GM18907 (cell line): ENCODE measurements at regions not wholly inside any gene's neighbourhood (a gene's known extent, or its start where the extent isn't known, plus 50 kb on each side); places are given as distances from the start of the nearest gene placed in this dataset.

Experiments
- ATAC-seq: cut with Tn5 transposase; IDR thresholded peaks from one replicate; pipeline ENCODE4 v1.9.1; 2021; ENCODE audit warnings: mild to moderate bottlenecking, moderate library complexity; ENCODE audit not compliant: unreplicated experiment

DNA sequence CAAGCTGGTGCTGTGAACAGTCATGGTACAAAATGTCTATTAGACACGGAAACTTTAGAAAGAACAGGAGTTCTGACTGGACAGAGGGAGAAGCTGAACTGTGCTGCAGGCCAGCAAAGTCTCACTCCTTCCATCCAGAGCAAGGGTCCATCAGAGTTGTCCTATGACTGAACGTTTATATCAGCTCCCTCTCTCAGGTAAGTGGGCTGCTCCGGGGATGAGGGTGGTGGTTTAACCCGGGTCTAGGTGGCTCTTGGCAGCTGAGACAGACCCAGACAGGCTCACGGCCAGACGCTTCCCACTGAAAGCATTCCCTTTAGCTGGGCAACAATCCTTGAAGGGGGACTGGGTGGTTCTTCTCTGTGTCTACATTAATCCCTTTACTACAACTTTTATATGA lies 385.0 kb upstream of the SMIM31 start:
- ATAC-seq = no peak

GRCh38 chr4:164373021-164373420 lies 380.9 kb upstream of the SMIM31 start:
- ATAC-seq = no peak

DNA sequence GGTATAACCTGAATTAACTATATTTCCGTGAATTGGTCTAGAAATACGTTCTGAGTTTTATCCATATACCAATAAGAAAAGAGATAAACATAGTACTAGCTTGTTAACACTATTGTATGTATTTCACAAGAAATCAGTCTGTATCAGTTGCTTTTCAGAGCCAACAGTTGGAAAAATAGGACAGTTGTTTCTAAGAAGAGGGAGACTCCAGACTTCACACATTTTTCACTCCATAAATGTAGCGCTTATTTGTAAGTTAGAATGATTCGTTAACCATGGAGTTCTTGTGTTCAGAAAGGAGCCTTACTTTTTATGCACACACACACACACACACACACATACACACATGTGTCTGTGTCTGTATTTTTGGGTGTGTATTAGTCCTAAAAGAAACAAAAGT lies 376.7 kb upstream of the SMIM31 start:
- no peak for ATAC-seq

- no peak for ATAC-seq
Observed at GRCh38 chr4:164378361-164378760, 375.6 kb upstream of the SMIM31 start.

DNA sequence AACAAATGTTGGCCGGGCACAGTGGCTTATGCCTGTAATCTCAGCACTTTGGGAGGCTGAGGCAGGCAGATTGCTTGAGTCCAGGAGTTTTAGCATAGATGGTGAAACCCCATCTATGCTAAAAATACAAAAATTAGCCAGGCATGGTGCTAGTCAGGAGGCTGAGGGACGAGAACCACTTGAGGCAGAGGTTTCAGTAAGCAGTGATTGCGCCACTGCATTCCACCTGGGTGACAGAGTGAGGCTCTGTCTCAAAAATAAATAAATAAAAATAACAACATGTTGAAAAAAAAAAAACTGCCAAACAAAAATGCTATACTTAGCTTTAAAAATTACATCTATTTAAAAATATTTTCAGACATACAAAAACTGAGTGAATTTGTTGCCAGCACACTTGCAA lies 374.2 kb upstream of the SMIM31 start:
- ATAC-seq = no peak

DNA sequence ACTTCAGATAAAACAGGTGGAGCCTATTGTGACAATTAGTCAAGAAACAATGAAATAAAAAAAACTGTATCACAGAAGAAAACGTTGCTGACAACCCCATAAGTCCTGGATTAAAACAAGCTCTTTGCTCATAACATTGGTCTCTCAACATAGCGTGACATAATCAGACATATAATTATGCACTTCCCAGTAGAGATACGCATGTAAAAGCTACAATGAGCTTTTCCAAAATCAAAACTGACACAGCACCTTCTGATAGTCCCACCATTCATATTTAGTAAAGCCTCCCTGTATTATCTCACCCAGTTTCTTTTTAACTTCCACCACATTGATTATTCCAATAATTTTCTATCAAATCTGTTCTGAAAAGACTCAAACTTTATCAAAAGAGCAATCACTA lies 372.1 kb upstream of the SMIM31 start:
- no peak for ATAC-seq

- no peak for ATAC-seq
Observed at GRCh38 chr4:164383058-164383357, 370.9 kb upstream of the SMIM31 start.

- ATAC-seq = no peak
Observed at GRCh38 chr4:164383358-164384220, 370.3 kb upstream of the SMIM31 start.

- no peak for ATAC-seq
Observed at GRCh38 chr4:164384416-164384815, 369.5 kb upstream of the SMIM31 start.

- no peak for ATAC-seq
Observed at GRCh38 chr4:164396439-164396838, 357.5 kb upstream of the SMIM31 start.

DNA sequence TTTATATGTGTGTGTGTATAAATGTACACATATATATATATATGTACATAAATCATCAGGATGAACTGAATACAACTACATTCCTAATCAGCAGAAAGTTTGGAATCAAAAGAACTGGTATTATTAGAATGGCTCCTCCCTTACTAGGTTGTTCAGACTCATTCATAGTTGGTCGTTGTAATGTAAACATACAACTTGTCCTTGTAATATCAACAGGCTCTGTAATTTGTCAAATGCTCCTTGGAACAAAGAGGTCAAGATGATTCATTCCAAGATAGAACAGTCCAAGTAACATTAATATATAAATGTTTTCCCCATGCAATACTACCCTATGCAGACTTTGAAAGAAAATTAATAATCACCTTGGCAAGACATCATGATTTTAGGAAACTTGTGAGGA lies 351.4 kb upstream of the SMIM31 start:
- no peak for ATAC-seq

DNA sequence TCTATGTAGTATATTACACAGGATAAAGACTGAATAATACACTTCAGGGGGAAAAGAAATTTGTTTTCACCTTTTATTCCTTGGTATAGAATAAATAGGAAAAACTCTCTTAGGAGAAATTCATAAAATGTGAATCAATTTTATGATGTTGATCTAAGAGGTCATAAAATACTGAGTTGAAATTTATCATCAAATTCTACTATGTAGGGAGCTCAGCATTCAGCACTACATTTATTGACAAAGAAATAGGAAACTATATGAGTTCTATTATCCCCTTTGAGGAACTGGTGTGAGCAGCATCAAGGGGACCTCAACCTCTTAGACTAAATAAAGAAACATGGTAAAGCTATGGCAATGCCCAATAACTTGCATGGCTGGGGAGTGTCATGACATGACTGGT lies 348.2 kb upstream of the SMIM31 start:
- ATAC-seq = no peak

DNA sequence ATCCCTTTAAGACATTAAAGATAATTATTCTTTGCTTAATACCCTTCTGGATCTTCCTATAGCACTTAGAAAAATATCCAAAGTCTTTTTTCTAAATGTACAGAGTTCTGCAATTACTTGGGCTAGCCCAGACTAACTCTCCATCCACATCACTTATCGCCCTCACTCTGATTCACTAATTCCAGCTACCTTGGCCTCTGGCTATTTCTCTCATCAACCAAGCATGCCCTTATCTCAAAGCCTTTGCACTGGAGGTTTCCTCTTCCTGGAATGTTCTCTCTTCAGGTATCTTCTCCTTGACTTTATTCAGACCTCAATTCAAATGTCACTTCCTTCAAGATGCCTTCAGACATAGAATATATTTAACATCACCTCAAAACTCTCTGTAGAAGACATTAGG lies 345.1 kb upstream of the SMIM31 start:
- no peak for ATAC-seq

DNA sequence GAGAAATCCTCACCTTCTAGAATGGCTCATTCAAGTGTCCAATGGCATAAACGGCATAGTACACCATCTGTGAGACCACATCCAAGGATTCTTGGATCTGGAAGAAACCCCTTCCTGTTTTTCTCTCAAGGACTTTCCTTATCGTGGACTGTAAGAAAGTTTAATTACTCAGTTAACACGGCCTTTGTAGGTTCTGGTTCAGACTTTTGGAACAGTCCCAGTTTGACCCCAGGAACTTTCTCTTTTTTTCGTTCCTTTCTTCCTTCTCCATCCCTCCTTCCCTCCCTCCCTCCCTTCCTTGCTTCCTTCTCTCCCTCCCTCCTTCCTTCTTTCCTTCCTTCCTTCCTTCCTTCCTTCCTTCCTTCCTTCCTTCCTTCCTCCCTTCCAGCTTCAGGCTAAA lies 343.5 kb upstream of the SMIM31 start:
- no peak for ATAC-seq

DNA sequence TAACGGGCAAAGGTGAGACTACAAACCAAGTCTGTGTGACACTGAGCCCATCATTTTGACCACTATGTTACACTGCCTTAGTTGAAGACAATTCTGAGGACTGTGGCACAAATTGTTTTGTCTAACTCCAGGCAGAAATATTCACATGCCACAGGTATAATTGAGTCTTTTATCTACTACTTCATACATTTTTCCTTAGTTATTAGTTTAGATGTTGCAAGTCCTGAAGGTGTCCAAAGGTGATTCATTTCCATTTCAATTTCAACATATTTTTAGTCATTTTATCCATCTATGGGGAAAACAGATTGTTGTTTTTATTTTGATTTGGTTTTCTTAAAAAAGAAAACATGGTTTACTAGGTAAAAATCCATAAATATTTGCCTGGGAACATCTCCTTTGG lies 341.7 kb upstream of the SMIM31 start:
- no peak for ATAC-seq

- ATAC-seq = no peak
Observed at GRCh38 chr4:164413743-164414142, 340.2 kb upstream of the SMIM31 start.

GRCh38 chr4:164423819-164424218 lies 330.1 kb upstream of the SMIM31 start:
- no peak for ATAC-seq

DNA sequence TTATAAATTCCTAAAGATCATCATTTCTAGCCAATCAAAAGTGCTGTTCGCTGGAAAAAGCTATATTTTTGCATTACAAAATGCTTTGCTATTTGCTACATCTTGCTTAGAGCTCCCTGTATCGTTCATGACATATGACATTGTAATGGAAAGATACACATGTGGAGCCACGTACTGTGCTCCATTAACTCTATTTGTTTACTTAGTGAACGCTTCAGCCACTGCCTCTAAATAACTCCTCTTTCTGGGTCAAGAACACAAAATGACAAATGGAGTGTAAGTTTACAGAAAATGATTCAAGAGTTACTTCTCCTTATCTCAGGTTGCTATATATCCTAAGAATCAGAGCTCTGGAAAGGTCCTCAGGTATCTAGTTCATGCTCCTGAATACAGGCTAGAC lies 329.1 kb upstream of the SMIM31 start:
- no peak for ATAC-seq

DNA sequence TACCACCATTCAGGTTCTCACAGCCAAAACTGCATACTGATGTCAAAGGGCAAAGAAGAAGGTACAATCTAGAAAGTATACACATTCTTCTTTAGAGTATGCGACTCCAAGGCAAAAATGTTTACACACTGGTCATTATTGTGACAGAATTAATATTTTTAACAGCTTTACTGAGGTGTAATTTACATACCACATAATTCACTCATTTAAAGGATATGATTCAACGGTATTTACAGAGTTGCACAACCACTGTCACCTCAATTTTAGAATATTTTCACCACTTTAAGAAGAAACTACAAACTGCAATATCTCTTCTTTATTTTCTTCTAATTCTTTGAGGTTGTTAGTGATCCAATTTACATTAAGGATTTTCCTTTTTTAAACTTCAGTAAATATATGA lies 325.4 kb upstream of the SMIM31 start:
- ATAC-seq = no peak

DNA sequence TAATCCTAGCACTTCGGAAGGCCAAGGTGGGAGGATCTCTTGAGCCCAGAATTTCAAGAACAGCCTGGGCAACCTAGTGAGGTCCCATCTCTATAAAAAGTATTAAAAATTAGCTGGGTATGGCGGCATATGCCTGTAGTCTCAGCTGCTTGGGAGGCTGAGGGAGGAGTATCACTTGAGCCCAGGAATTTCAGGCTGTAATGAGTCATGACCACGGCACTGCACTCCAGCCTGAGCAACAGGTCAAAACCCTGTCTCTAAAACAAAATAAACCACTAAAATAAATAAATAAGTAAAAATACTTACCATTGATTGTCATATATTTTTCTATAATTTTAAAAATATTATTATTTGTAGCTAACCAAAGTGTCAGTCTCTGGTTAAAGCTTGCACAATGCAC lies 315.6 kb upstream of the SMIM31 start:
- no peak for ATAC-seq

DNA sequence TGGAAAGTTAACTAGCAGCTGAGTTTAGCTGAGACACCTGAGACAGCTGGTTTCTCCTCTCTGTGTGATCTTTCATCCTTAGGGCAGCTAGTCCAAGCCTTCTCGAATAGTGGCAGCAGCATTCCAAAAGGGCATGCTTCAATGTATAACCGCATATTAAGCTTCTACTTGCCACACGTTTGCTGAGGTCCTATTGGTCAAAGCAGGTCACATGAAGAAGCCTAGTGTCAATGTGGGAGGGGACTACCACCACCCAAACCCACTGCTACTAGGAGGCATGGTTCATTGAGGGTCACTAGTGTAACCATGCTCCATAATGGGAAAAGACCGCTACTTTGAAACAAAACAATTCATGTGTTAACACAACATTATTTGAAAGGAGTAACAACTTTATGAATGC lies 314.9 kb upstream of the SMIM31 start:
- ATAC-seq = no peak

DNA sequence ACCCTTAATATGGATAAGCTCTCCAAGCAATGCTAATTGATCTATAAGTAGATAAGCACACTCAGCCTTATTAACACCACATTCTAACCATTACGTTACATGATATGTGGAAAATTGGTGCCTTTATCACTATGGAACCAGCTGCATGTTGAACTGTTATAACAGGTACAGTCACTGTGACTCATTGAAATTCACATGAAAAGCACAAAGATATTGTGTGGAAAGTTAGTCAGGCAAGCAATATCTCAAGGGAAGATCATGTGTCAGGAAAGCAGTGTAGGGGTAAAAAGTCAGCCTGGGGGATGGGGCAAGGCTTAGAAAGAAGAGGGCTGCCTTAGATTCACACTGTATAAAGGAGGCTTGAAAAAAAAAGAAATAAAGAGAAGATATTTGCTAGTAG lies 313.7 kb upstream of the SMIM31 start:
- ATAC-seq = no peak

- ATAC-seq = no peak
Observed at GRCh38 chr4:164441109-164441508, 312.8 kb upstream of the SMIM31 start.
